ENCODE measurements at regions not wholly inside any gene's neighbourhood (a gene's known extent, or its start where the extent isn't known, plus 50 kb on each side); places are given as distances from the start of the nearest gene placed in this dataset.

DNA sequence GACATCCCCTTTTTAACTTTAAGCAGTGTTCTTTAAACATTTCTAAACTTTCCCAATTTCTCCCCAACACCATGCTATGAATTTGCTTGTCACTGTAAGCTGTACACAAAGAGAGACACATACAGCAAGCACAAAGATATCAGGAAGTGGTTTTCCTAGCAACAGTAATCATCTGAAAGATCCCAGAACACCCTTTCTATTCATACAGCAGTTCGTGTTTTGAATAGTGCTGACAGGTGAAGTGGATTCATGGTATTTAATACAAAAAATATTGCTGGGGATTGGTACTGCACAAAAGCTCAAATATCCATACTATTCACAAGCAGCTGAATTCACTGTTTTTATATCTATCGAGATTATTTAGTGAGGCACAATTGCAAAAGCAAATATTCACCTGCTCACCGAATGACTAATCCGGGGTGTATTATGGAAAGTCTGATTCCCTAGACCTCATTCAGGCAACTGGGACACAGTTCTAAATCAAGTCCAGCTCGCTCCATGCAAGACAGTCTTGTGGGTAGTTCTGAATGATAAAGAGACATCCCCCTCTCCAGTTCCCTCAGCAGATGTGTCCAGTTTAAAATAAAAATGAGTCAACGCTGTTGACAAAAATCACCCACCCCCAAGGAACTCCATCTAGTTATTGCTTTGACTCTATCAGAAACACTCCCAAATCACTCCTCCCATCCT, 107.1 kb upstream of the TSHZ2 start:
- DNase-seq (ENCODE audit: low spot score) = no peak

- DNase-seq (ENCODE audit: low spot score) = no peak
These were observed 112.8 kb upstream of the TSHZ2 start for GRCh38 chr20:52859156-52859876.

DNA sequence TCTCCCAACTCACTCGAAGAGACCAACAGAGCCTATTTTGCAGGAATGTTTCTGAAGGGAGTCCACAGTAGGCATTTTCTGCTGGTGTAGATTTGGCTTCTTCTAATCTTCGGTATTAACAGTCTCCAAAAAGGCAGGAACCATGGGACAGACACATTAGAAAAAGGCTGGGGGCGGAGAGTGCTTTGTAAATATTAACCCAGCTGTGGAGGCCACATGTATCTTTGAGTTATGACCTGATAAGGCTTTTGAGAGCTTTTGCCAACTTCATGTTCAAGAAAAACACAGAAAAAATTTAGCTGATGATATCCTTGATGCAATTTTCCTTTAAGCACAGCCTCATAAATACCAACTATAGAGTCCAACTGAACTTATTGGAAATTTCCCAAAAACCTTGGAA, 119.4 kb upstream of the TSHZ2 start:
- no peak for DNase-seq (ENCODE audit: low spot score)

GRCh38 chr20:52847731-52848359, 124.3 kb upstream of the TSHZ2 start:
- no peak for DNase-seq (ENCODE audit: low spot score)

DNA sequence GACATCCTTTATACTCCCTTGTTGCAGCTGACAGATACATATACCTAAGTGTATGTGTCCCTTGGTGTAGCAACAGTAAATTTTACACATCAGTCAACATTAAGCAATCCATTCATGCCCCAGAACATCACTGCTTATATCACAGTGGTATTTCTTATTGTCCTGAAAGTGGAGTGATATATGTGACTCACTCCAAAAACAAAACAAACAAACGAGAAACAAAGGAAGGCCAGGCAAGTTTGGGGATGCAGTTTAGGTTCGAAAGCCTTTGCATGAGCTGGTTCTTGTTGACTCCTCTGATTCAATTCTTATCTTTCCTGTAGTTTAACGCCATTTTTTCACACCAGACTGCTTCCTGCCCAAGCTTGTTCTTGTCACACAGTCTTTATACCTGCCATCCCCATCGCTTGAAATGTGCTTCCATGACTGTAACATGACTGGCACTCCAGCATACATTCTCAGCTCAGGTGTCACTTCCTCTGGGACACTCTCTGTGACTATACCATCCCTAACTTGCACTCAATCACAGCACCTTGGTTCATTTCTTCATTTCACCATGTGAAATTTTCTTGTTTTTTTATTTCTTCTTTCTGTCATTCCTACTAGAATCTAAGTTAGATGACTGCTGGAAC, 125.0 kb upstream of the TSHZ2 start:
- DNase-seq (ENCODE audit: low spot score) = no peak

- no peak for DNase-seq (ENCODE audit: low spot score)
These were observed 127.1 kb upstream of the TSHZ2 start for GRCh38 chr20:52845044-52845443.

GRCh38 chr20:52843425-52843824, 128.7 kb upstream of the TSHZ2 start:
- DNase-seq (ENCODE audit: low spot score) = no peak

- no peak for DNase-seq (ENCODE audit: low spot score)
These were observed 131.2 kb upstream of the TSHZ2 start for GRCh38 chr20:52841003-52841402.

DNA sequence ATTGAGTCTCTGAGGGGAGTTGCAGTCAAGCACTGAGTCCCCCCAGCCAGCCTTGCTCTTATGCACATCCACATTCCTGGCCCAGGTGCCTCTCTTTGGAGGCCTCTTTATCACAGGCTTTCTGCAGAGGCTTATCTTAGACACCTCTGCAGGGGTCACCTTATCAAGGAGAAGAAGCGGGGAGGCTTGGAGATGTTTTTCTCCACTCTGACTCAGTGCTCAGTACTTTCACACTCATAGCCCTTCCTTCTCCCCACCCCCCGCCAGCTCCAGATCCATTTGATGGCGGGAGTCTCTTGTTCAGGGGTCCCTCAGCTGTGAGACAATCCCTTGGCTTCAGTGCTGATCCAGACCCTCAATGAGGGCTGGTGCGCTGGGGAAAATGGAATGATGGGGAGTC, 132.1 kb upstream of the TSHZ2 start:
- DNase-seq (ENCODE audit: low spot score) = no peak

DNA sequence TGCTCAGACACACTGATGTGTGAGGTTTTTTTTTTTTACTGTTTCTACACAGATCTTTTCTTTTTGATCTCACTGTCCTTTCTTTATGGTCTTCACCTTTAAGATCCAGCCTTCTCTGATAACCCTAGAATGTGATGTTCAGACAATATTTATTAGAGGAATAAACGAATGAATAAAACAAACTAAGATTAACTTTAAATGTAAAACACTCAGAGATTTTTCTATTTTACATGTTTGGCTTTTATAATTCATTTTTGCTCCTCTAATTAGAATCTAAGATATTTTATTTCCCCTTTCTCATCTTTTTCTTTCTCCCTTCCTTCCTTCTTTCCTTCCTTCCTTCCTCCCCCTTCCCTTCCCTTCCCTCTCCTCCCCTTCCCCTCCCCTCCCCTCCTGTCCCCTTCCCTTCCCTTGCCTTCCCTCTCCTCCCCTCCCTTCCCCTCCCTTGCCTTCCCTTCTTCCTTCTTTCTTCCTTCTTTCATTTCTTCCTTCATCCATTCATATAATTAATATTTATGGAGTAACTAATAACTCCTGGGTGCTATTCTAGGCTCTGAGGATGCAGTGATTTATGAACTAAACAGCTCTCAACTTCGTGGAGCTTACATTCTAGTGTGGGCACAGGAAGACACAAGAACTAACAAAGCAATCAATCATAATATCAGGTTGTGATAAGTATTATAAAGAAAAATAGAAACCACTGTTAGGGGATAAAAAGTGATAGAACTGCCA, 133.5 kb upstream of the TSHZ2 start:
- DNase-seq (ENCODE audit: low spot score) = no peak

DNA sequence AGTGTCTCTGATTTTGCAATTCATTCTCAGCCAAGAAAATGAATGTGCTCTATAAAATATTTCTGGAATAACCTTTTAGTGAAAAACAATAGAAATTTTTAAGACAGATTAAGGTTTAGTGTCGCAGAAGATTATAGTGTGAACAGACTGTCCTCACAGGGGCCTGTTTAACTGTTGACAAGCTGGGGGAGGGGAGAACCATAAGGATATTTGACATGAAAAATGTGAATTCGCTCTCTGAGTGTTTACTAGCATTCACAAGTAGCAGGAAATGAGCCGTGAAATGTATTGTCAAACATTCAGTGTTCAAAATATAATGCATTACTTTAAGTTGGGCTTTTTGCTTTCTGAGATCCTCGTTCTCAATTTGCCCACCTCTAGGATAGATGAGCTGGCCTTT, 134.8 kb upstream of the TSHZ2 start:
- DNase-seq (ENCODE audit: low spot score) = no peak

DNA sequence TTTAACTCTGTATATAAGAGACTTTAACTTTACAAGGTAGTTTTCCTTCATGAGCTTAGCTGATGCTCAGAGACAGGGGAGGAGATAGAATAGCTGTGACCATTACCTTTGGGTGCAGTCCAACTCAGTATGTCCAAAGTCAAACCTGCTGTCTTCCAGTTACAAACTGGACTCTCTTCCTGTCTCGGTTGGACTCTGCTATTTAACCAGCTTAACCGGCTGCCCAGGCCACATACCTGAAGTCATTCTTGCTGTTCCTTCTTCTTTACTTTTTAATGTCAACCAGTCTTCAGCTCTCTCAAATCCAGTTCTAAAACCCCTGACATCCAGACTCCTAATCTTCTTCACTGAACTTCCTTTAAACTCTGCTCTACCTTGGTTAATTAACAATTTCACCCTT, 138.3 kb upstream of the TSHZ2 start:
- no peak for DNase-seq (ENCODE audit: low spot score)

DNA sequence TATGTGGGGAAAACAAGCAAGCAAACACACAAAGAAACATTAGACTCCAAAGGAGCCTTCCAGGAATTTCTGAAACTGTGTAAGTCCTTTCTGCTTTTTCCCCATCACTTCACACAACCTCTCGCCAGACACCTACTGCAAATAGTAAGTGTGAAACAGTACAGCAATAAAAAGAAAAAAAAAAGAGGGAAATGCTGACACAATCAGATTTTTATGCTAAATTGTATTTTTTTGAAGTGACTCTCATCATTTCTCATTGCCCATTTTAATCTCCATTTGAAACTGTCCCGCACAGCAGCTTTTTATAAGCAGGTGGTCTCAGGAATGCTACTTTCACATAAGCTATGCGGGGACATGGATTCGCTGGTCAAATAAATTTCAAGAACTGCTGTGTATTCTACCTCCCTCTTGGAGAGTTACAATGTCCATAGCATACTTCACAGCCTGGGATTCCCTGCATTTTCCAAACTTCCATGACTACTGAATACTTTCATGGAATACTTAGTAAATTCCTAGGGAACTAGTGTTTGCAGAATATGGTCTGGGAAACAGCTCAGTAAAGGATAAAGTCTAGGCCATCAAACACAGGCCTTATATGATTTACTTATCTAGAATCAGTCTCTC, 139.9 kb upstream of the TSHZ2 start:
- DNase-seq (ENCODE audit: low spot score) = no peak

- no peak for DNase-seq (ENCODE audit: low spot score)
These were observed 141.6 kb upstream of the TSHZ2 start for GRCh38 chr20:52830598-52830997.

- DNase-seq (ENCODE audit: low spot score) = no peak
These were observed 143.0 kb upstream of the TSHZ2 start for GRCh38 chr20:52829111-52829510.

DNA sequence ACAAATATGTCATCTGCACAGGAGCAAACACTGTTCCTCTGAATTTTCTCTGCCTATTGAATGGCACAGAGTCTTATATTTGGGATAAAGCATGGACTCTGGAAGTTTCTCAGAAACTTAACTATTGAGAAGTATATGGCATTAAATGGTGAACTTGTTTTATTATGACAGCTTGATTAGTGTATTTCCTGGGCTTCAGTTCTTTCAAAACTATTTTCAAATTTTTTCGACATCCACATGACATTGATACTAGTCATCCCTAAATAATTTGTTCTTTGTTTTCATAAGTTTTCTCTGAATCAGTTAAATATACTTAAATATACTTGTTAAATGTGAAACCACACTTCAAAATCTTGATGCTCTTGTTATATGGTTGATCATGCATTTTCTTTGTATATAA, 144.0 kb upstream of the TSHZ2 start:
- no peak for DNase-seq (ENCODE audit: low spot score)

- no peak for DNase-seq (ENCODE audit: low spot score)
These were observed 145.4 kb upstream of the TSHZ2 start for GRCh38 chr20:52826722-52827121.

DNA sequence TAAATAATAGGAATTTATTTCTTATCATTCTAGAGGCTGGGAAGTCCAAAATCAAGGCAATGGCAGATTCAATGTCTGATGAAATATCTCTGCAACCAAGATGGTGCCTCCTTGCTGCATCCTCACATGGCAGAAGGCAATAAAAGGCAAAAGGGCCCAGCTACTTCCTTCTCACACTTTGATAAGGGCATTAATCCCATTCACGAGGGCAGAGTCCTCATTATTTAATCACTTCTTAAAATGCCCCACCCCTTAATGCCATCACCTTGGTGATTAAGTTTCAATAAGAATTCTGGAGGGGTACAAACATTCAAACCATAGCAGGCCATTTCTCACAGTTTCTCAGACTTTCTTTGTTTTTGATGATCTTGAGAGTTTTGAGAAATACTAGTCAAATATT, 145.8 kb upstream of the TSHZ2 start:
- DNase-seq (ENCODE audit: low spot score) = no peak

- no peak for DNase-seq (ENCODE audit: low spot score)
These were observed 147.5 kb upstream of the TSHZ2 start for GRCh38 chr20:52824494-52825216.

GRCh38 chr20:52823303-52823702, 148.9 kb upstream of the TSHZ2 start:
- no peak for DNase-seq (ENCODE audit: low spot score)

DNA sequence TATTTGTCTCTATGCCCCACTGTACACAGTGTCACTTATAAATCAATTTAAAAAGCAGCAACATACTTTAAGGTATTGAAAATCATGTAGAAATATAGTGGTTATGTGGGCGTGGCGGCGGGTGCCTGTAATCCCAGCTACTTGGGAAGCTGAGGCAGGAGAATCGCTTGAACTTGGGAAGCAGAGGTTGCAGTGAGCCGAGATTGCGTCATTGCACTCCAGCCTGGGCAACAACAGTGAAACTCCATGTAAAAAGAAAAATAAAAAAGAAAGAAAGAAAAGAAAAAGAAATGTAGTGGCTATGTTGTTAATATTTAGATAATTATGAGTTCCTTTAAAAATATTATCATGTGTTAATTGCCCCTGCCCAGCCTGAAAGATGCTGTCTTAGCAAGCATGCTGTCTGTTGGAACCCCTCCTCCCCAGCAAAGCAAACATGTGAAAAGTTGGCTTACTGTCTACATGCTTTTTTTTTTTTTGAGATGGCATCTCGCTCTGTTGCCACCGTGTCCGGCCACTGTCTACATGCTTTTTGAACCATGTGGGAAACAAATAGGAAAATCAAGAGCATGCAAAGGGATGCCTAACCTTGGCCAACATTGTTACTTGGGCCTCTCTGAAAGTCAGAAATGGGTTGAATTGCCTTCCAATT, 151.4 kb upstream of the TSHZ2 start:
- DNase-seq (ENCODE audit: low spot score) = no peak

All from ecto neural progenitor cell (in vitro differentiated cells).